IMR-90 (cell line): ENCODE measurements at regions not wholly inside any gene's neighbourhood (a gene's known extent, or its start where the extent isn't known, plus 50 kb on each side); places are given as distances from the start of the nearest gene placed in this dataset.

ENCODE experiments used
- ATAC-seq: fragments of 200-7000 bp; cut with Tn5 transposase; 2 replicates; pipeline ENCODE4 v1.9.1; 2020; ENCODE audit warnings: low read depth, mild to moderate bottlenecking, moderate library complexity
- BruUV-seq: library from RNA; stranded (reverse); fragments of 400-500 nt; replicated peaks from 2 replicates; lab custom pipeline; 2021; lab: Mats Ljungman, UMichigan
- CTCF ChIA-PET: fragments of 300-600 bp; formaldehyde crosslinking; extraction: SDS; loops from one replicate; lab custom pipeline; 2021; ENCODE audit warnings: antibody characterized with exemption; lab: Yijun Ruan, JAX
- POLR2A ChIA-PET: fragments of 300-600 bp; sonication (Branson Sonifier 250); formaldehyde crosslinking; loops from one replicate; lab custom pipeline; 2022; ENCODE audit warnings: antibody characterized with exemption; ENCODE audit not compliant: unreplicated experiment; lab: Charles Lee
- DNase-seq: peaks from one replicate; pipeline ENCODE4 v3.0.0; 2013
- H2AFZ ChIP-seq: replicated peaks from 2 replicates; pipeline ENCODE3; 2013; ENCODE audit warnings: low read length, mild to moderate bottlenecking; ENCODE audit not compliant: poor library complexity
- H2AK5ac ChIP-seq: 2 replicates; pipeline ENCODE4 v1.6.1; 2013; ENCODE audit warnings: low read depth, low read length, inconsistent platforms
- H2AK9ac ChIP-seq: replicated peaks from 2 replicates; pipeline ENCODE3; 2013; ENCODE audit warnings: mild to moderate bottlenecking, low read depth, low read length, moderate library complexity; ENCODE audit not compliant: poor library complexity
- H2BK120ac ChIP-seq: 2 replicates; pipeline ENCODE4 v1.6.1; 2013; ENCODE audit warnings: low read depth, low read length, inconsistent platforms
- H2BK15ac ChIP-seq: 3 replicates; pipeline ENCODE4 v1.6.1; 2013; ENCODE audit warnings: low read depth, low read length, inconsistent platforms
- H2BK20ac ChIP-seq: 2 replicates; pipeline ENCODE4 v1.6.1; 2013; ENCODE audit warnings: low read depth, mild to moderate bottlenecking, inconsistent platforms, low read length, moderate library complexity
- H2BK5ac ChIP-seq: 2 replicates; pipeline ENCODE4 v1.6.1; 2013; ENCODE audit warnings: mild to moderate bottlenecking, low read depth, low read length, inconsistent platforms; ENCODE audit not compliant: poor library complexity, severe bottlenecking
- H3K14ac ChIP-seq: replicated peaks from 2 replicates; pipeline ENCODE4 v1.6.1; 2013; ENCODE audit warnings: low read depth, low read length, inconsistent platforms
- H3K18ac ChIP-seq: 2 replicates; pipeline ENCODE4 v1.6.1; 2013; ENCODE audit warnings: low read depth, low read length, control low read depth
- H3K23ac ChIP-seq: 2 replicates; pipeline ENCODE4 v1.6.1; 2013; ENCODE audit warnings: low read depth, low read length, inconsistent platforms
- H3K27ac ChIP-seq: 2 replicates; pipeline ENCODE4 v1.5.1; 2013; ENCODE audit warnings: mild to moderate bottlenecking, control low read depth, low read length; ENCODE audit not compliant: insufficient read depth
- H3K27me3 ChIP-seq: 2 replicates; pipeline ENCODE4 v1.6.1; 2013; ENCODE audit warnings: low read length; ENCODE audit not compliant: control insufficient read depth, insufficient read depth
- H3K36me3 ChIP-seq: 2 replicates; pipeline ENCODE4 v1.6.1; 2013; ENCODE audit warnings: low read length, mixed read lengths; ENCODE audit not compliant: control insufficient read depth, insufficient read depth
- H3K4ac ChIP-seq: 2 replicates; pipeline ENCODE4 v1.6.1; 2013; ENCODE audit warnings: low read depth, low read length, inconsistent platforms
- H3K4me1 ChIP-seq: 2 replicates; pipeline ENCODE4 v1.6.1; 2013; ENCODE audit warnings: low read length, mixed read lengths; ENCODE audit not compliant: control insufficient read depth, insufficient read depth
- H3K4me2 ChIP-seq: 2 replicates; pipeline ENCODE4 v1.6.1; 2013; ENCODE audit warnings: low read depth, mild to moderate bottlenecking, control low read depth, low read length, moderate library complexity
- H3K4me3 ChIP-seq: 2 replicates; pipeline ENCODE4 v1.5.1; 2013; ENCODE audit warnings: low read depth, mild to moderate bottlenecking, control low read depth, low read length, moderate library complexity; ENCODE audit not compliant: insufficient read depth
- H3K56ac ChIP-seq: 2 replicates; pipeline ENCODE4 v1.6.1; 2013; ENCODE audit warnings: low read length, inconsistent platforms; ENCODE audit not compliant: insufficient read depth; ENCODE audit errors: extremely low read depth
- H3K79me1 ChIP-seq, 2 experiments: 2 replicates each; pipeline ENCODE4 v1.6.1; 2013; ENCODE audit warnings: low read length in 2 of 2, inconsistent platforms in 1 of 2, low read depth in 1 of 2
- H3K9ac ChIP-seq: 2 replicates; pipeline ENCODE4 v1.6.1; 2013; ENCODE audit warnings: low read depth, low read length, control low read depth
- H3K9me1 ChIP-seq: 2 replicates; pipeline ENCODE4 v1.6.1; 2013; ENCODE audit warnings: low read length, inconsistent platforms; ENCODE audit not compliant: insufficient read depth
- H3K9me3 ChIP-seq: 2 replicates; pipeline ENCODE4 v1.6.1; 2013; ENCODE audit warnings: low read length; ENCODE audit not compliant: control insufficient read depth, insufficient read depth
- H4K20me1 ChIP-seq: 2 replicates; pipeline ENCODE4 v1.6.1; 2013; ENCODE audit warnings: low read length, inconsistent platforms; ENCODE audit not compliant: insufficient read depth
- H4K5ac ChIP-seq: 2 replicates; pipeline ENCODE4 v1.6.1; 2013; ENCODE audit warnings: mild to moderate bottlenecking, low read depth, low read length, control low read depth
- H4K8ac ChIP-seq, 2 experiments: 2 replicates each; pipeline ENCODE4 v1.6.1; 2013; ENCODE audit warnings: low read depth in 2 of 2, low read length in 2 of 2, control low read depth in 1 of 2, inconsistent platforms in 1 of 2
- H4K91ac ChIP-seq: 2 replicates; pipeline ENCODE4 v1.6.1; 2013; ENCODE audit warnings: low read depth, low read length, inconsistent platforms; ENCODE audit not compliant: insufficient read depth
- BHLHE40 ChIP-seq: fragments of 150-350 bp; IDR thresholded peaks from 2 replicates; pipeline ENCODE4 v1.6.1; 2016; ENCODE audit warnings: mild to moderate bottlenecking, low read depth, low read length
- CEBPB ChIP-seq: IDR thresholded peaks from 2 replicates; pipeline ENCODE4 v1.6.1; 2012; ENCODE audit warnings: low read depth, low read length, improper control_type of control experiment
- CTCF ChIP-seq: conservative IDR thresholded peaks from 2 replicates; pipeline ENCODE4 v1.5.1; 2012; ENCODE audit warnings: mild to moderate bottlenecking, low read depth, low read length, improper control_type of control experiment
- FOS ChIP-seq: fragments of 150-350 bp; IDR thresholded peaks from 2 replicates; pipeline ENCODE4 v1.6.1; 2016; ENCODE audit warnings: low read depth, low read length
- MAFK ChIP-seq: IDR thresholded peaks from 2 replicates; pipeline ENCODE4 v1.6.1; 2012; ENCODE audit warnings: low read depth, low read length, improper control_type of control experiment
- MAZ ChIP-seq: IDR thresholded peaks from 2 replicates; pipeline ENCODE4 v1.6.1; 2012; ENCODE audit warnings: low read depth, mild to moderate bottlenecking, low read length, improper control_type of control experiment, moderate library complexity, borderline replicate concordance
- MXI1 ChIP-seq: IDR thresholded peaks from 2 replicates; pipeline ENCODE4 v1.6.1; 2012; ENCODE audit warnings: low read depth, mild to moderate bottlenecking, low read length, moderate library complexity, borderline replicate concordance
- RAD21 ChIP-seq: IDR thresholded peaks from 2 replicates; pipeline ENCODE4 v1.6.1; 2012; ENCODE audit warnings: low read length, improper control_type of control experiment
- RCOR1 ChIP-seq: IDR thresholded peaks from 2 replicates; pipeline ENCODE4 v1.6.1; 2012; ENCODE audit warnings: mild to moderate bottlenecking, low read length, improper control_type of control experiment; ENCODE audit not compliant: insufficient replicate concordance
- RFX5 ChIP-seq: IDR thresholded peaks from 2 replicates; pipeline ENCODE4 v1.8.0; 2012; ENCODE audit warnings: low read depth, mild to moderate bottlenecking, low read length, moderate library complexity
- SMC3 ChIP-seq: fragments of 150-350 bp; IDR thresholded peaks from 2 replicates; pipeline ENCODE4 v1.6.1; 2016; ENCODE audit warnings: low read depth, mild to moderate bottlenecking, antibody characterized with exemption, low read length, moderate library complexity
- USF2 ChIP-seq: fragments of 150-350 bp; IDR thresholded peaks from 2 replicates; pipeline ENCODE4 v1.6.1; 2017; ENCODE audit warnings: mild to moderate bottlenecking, antibody characterized with exemption, low read length, low read depth
- WGBS, 2 experiments: methylation state at CpG; one replicate each; pipeline versions ENCODE4 v1.1.5 to v1.1.7; 2013; ENCODE audit warnings: missing lambda C conversion rate in 2 of 2; ENCODE audit not compliant: insufficient read length in 1 of 2; ENCODE audit errors: extremely low coverage in 2 of 2; 5-methylcytosine and 5-hydroxymethylcytosine counted together
- dilution Hi-C: fragments of 300-500 bp; cut with HindIII; formaldehyde crosslinking; loops from one replicate; pipeline ENCODE4 v1.14.3; 2018; ENCODE audit warnings: low sequenced_read_pairs; ENCODE audit not compliant: unreplicated experiment
- in situ Hi-C: fragments of 300-500 bp; cut with MboI; formaldehyde crosslinking; loops from 3 replicates; pipeline ENCODE4 v1.14.3; 2019; ENCODE audit warnings: low sequenced_read_pairs, inconsistent platforms, mixed read lengths
- intact Hi-C: fragments of 100-400 bp; cut with micrococcal nuclease; formaldehyde crosslinking; loops from 2 replicates; pipeline ENCODE4 v1.10.0; 2022

- dilution Hi-C loops: no loop called here
- CTCF ChIA-PET: no interaction called here
- no TSS peak for BruUV-seq
These were observed 59.6 kb upstream of the THY1 start for GRCh38 chr11:119482521-119483011.

More at GRCh38 chr11:119482521-119483011, 59.6 kb upstream of the THY1 start:
- Histone ChIP-seq H2BK20ac (no peak overlapping the region), H3K79me1 (no peaks in the 10 kb centered on the region), H3K9me3 (no peaks in the 10 kb centered on the region), H3K9me1 (no peaks in the 10 kb centered on the region), H3K9ac (no peak overlapping the region), H3K36me3 (no peaks in the 10 kb centered on the region), H4K20me1 (peaks cover 3% of the 10 kb centered on the region; the same call in 1 of the 2 replicates), H3K14ac (no peak overlapping the region), H3K4me3 (no peak overlapping the region), H3K27ac (no peak overlapping the region), H3K4ac (no peak overlapping the region), H2AFZ (no peak overlapping the region), H3K23ac (no peak overlapping the region), H3K18ac (no peak overlapping the region), H3K27me3 (peaks cover 48% of the 10 kb centered on the region), H2BK5ac (no peak overlapping the region), H2BK15ac (no peak overlapping the region), H4K5ac (no peak overlapping the region), H3K56ac (no peak overlapping the region), H2AK5ac (no peak overlapping the region), H2AK9ac (no peak overlapping the region), H2BK120ac (no peak overlapping the region), H4K91ac (no peak overlapping the region), H3K4me2 (no peak overlapping the region), H4K8ac (no peak overlapping the region), H3K4me1 (no peaks in the 10 kb centered on the region)
- ATAC-seq (no peak), DNase-seq (no peak)
- in situ Hi-C loops (loop anchor here (5.0 kb wide), 2 partner anchors 250 to 625 kb away; no protein-coding TSS in a partner anchor), intact Hi-C loops (loop anchor here (5.0 kb wide), 1 partner anchor 160 kb away; no protein-coding TSS in a partner anchor)
- 75% methylated on average over 4 of the region's 9 CpGs; no CpG with 5 or more reads in 1 of the 2 experiments for WGBS, 2 experiments
- POLR2A ChIA-PET: no interaction called here
- TF ChIP-seq CTCF (no peak), RFX5 (no peak), MAZ (no peak), RCOR1 (no peak), RAD21 (no peak), CEBPB (no peak), USF2 (no peak), MXI1 (no peak), SMC3 (no peak), BHLHE40 (no peak), FOS (no peak), MAFK (no peak)
